NCI-H2029 treated with DMSO at 0.1 percent for 48 hours (cell line): ENCODE measurements at regions not wholly inside any gene's neighbourhood (a gene's known extent, or its start where the extent isn't known, plus 50 kb on each side); places are given as distances from the start of the nearest gene placed in this dataset.

Source experiments
- DNase-seq: peaks from one replicate; lab custom pipeline; 2025; lab: John Stamatoyannopoulos, UW

GRCh38 chr3:42037318-42037945 lies 53.7 kb upstream of the TRAK1 start:
- no peak for DNase-seq

- DNase-seq: peak; percentile 46
Observed at GRCh38 chr3:42036483-42036823, 54.7 kb upstream of the TRAK1 start.

GRCh38 chr3:42035816-42036482 lies 55.2 kb upstream of the TRAK1 start:
- no peak for DNase-seq

- no peak for DNase-seq
Observed at GRCh38 chr3:42035007-42035406, 56.1 kb upstream of the TRAK1 start.

- DNase-seq: no peak
Observed at GRCh38 chr3:42033741-42034140, 57.4 kb upstream of the TRAK1 start.

GRCh38 chr3:42032693-42033349 lies 58.3 kb upstream of the TRAK1 start:
- peak; percentile 86 for DNase-seq

GRCh38 chr3:42031808-42032480 lies 59.2 kb upstream of the TRAK1 start:
- no peak for DNase-seq

- DNase-seq: no peak
Observed at GRCh38 chr3:42028474-42028873, 62.7 kb upstream of the TRAK1 start.

- no peak for DNase-seq
Observed at GRCh38 chr3:42027571-42027970, 63.6 kb upstream of the TRAK1 start.

GRCh38 chr3:42025370-42026138 lies 63.7 kb upstream of the ULK4 start:
- DNase-seq: peak; percentile 95

GRCh38 chr3:42024591-42025351 lies 62.9 kb upstream of the ULK4 start:
- DNase-seq: no peak

- DNase-seq: no peak
Observed at GRCh38 chr3:42023380-42023779, 61.5 kb upstream of the ULK4 start.

GRCh38 chr3:42022355-42022754 lies 60.5 kb upstream of the ULK4 start:
- no peak for DNase-seq

- DNase-seq: no peak
Observed at GRCh38 chr3:42020684-42021307, 58.9 kb upstream of the ULK4 start.

- DNase-seq: no peak
Observed at GRCh38 chr3:42019953-42020260, 58.0 kb upstream of the ULK4 start.

GRCh38 chr3:42019144-42019952 lies 57.4 kb upstream of the ULK4 start:
- DNase-seq: no peak

GRCh38 chr3:42014921-42015533 lies 53.1 kb upstream of the ULK4 start:
- DNase-seq: peak; percentile 49

GRCh38 chr3:42014458-42014920 lies 52.6 kb upstream of the ULK4 start:
- DNase-seq: peak; percentile 69

- DNase-seq: no peak
Observed at GRCh38 chr3:42013691-42014457, 52.0 kb upstream of the ULK4 start.
